NCI-H2227 (cell line): ENCODE measurements at regions not wholly inside any gene's neighbourhood (a gene's known extent, or its start where the extent isn't known, plus 50 kb on each side); places are given as distances from the start of the nearest gene placed in this dataset.

ENCODE experiments used
- DNase-seq: peaks from one replicate; lab custom pipeline; 2025; ENCODE audit not compliant: unreplicated experiment; lab: John Stamatoyannopoulos, UW

GRCh38 chr1:30410153-30410851, 313.1 kb downstream of the MATN1 start:
- no peak for DNase-seq

GRCh38 chr1:30409476-30410152, 313.8 kb downstream of the MATN1 start:
- no peak for DNase-seq

GRCh38 chr1:30407865-30408580, 315.4 kb downstream of the MATN1 start:
- no peak for DNase-seq

- DNase-seq, result peak; percentile 32
Observed at GRCh38 chr1:30406996-30407864, 316.2 kb downstream of the MATN1 start.

- DNase-seq, result no peak
Observed at GRCh38 chr1:30405631-30406212, 317.7 kb downstream of the MATN1 start.

- no peak for DNase-seq
Observed at GRCh38 chr1:30405081-30405480, 318.3 kb downstream of the MATN1 start.

GRCh38 chr1:30404341-30404740, 319.0 kb downstream of the MATN1 start:
- DNase-seq, result no peak

- no peak for DNase-seq
Observed at GRCh38 chr1:30403726-30404125, 319.7 kb downstream of the MATN1 start.

GRCh38 chr1:30403061-30403645, 320.2 kb downstream of the MATN1 start:
- no peak for DNase-seq

GRCh38 chr1:30402031-30402430, 321.4 kb downstream of the MATN1 start:
- DNase-seq, result no peak

GRCh38 chr1:30400507-30400906, 322.9 kb downstream of the MATN1 start:
- peak; percentile 16 for DNase-seq

GRCh38 chr1:30399026-30399425, 324.4 kb downstream of the MATN1 start:
- DNase-seq, result no peak

GRCh38 chr1:30397576-30397975, 325.8 kb downstream of the MATN1 start:
- DNase-seq, result no peak

GRCh38 chr1:30395631-30396030, 327.8 kb downstream of the MATN1 start:
- no peak for DNase-seq

- no peak for DNase-seq
Observed at GRCh38 chr1:30388386-30388785, 335.0 kb downstream of the MATN1 start.

GRCh38 chr1:30386156-30386926, 337.0 kb downstream of the MATN1 start:
- DNase-seq, result no peak

GRCh38 chr1:30385246-30385995, 338.0 kb downstream of the MATN1 start:
- DNase-seq, result no peak

- DNase-seq, result peak; percentile 73
Observed at GRCh38 chr1:30384286-30385245, 338.8 kb downstream of the MATN1 start.
